Gastroesophageal sphincter (tissue), 3 donors: ENCODE measurements at regions not wholly inside any gene's neighbourhood (a gene's known extent, or its start where the extent isn't known, plus 50 kb on each side); places are given as distances from the start of the nearest gene placed in this dataset.

ENCODE experiments used
- CTCF ChIP-seq, 4 experiments: fragments of 200-600 bp in 2 of 4; fragments of 450-650 bp in 2 of 4; sonication (generic) in 1 of 4; IDR thresholded peaks; one replicate each; pipeline ENCODE4 v1.5.1; 2017 to 2019; ENCODE audit warnings: antibody characterized with exemption in 4 of 4, mild to moderate bottlenecking in 2 of 4, moderate library complexity in 2 of 4
- EP300 ChIP-seq: sonication (generic); formaldehyde crosslinking; IDR thresholded peaks from one replicate; pipeline ENCODE4 v1.6.1; 2017; ENCODE audit warnings: antibody characterized with exemption, mild to moderate bottlenecking
- POLR2AphosphoS5 ChIP-seq: sonication (generic); formaldehyde crosslinking; IDR thresholded peaks from one replicate; pipeline ENCODE4 v1.6.1; 2017; ENCODE audit warnings: antibody characterized with exemption

DNA sequence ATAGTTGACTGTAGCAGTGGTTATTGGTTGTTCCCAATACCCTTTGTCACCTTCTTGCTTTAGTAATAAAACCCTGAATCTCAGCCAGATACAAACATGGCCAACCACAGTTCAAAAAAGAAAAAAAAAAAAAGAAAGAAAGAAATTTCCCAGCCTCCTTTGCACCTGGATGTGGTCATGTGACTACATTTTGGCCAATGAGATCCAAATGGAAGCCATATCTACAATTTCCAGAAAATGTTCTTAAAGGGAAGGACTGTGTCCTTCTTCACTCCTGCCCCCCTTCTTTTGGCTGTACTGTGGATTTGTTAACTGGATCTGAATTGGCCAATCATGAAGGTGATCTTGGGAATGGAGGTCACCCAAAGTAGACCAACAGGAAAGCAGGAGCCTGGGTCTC is 141.9 kb downstream of the SOX9 start:
- TF ChIP-seq POLR2AphosphoS5 (no peak), CTCF (IDR thresholded peaks at IDR 0.05) (no peak), EP300 (no peak)
